ENCODE measurements at regions not wholly inside any gene's neighbourhood (a gene's known extent, or its start where the extent isn't known, plus 50 kb on each side); places are given as distances from the start of the nearest gene placed in this dataset.

GRCh38 chr21:38599381-38599975, 101.2 kb upstream of the ERG start:
- no peak for DNase-seq
- ATAC-seq = no peak
- peaks cover 5% of the 10 kb centered on the region for H3K27me3 Mint-ChIP-seq
- H3K36me3 Mint-ChIP-seq (ENCODE audit: low read depth) = no peaks in the 10 kb centered on the region
- H3K27ac Mint-ChIP-seq = no peak overlapping the region
- no peaks in the 10 kb centered on the region for H3K9me3 Mint-ChIP-seq
- no peak overlapping the region for H3K4me3 Mint-ChIP-seq
- no peaks in the 10 kb centered on the region for H3K4me1 Mint-ChIP-seq

DNA sequence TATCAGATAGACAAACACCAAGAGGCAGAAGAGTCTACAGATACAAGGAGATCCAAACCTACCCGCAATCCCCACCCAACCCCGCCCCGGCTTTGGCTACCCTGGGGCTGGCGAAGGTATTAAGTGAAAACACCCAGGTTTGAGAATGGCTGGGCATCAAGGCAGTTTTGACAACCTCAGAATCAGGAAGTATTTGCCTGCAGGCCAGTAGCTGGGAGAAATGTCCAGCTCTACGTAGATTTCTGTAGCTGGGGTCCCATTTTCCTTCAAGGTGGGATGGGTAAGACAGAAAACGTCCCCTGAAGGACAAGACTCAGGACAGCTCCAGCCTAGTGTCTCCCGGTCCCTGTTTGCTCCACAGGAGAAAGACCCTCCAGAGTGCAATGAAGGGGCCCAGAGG, 101.8 kb upstream of the ERG start:
- no peak overlapping the region for H3K4me3 Mint-ChIP-seq
- H3K4me1 Mint-ChIP-seq = no peaks in the 10 kb centered on the region
- H3K27ac Mint-ChIP-seq = no peak overlapping the region
- ATAC-seq = no peak
- no peak for DNase-seq
- H3K9me3 Mint-ChIP-seq = no peaks in the 10 kb centered on the region
- peaks cover 3% of the 10 kb centered on the region for H3K27me3 Mint-ChIP-seq
- no peaks in the 10 kb centered on the region for H3K36me3 Mint-ChIP-seq (ENCODE audit: low read depth)

DNA sequence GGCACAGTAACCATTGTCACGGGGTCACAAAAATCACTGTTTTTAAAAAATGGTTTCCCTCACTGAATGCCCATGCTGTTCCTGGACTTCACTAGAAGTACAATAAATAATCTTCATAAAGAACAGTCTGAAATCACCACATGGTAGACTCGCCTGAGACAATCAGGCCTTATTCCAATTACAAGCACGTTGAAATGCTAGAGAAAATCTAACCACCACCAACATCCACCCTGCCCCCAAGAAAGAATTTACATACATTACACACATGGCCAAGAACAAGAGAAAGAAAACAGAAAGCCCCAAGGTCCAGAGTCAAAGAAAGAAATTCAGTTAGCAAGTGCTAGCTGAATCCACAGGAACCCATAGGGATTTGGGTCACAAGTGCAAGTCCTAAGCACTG, 107.0 kb upstream of the ERG start:
- Mint-ChIP-seq H3K4me3 (no peak overlapping the region), H3K27me3 (no peaks in the 10 kb centered on the region), H3K36me3 (ENCODE audit: low read depth) (no peaks in the 10 kb centered on the region), H3K4me1 (no peaks in the 10 kb centered on the region), H3K9me3 (no peaks in the 10 kb centered on the region), H3K27ac (no peak overlapping the region)
- DNase-seq (no peak), ATAC-seq (no peak)

DNA sequence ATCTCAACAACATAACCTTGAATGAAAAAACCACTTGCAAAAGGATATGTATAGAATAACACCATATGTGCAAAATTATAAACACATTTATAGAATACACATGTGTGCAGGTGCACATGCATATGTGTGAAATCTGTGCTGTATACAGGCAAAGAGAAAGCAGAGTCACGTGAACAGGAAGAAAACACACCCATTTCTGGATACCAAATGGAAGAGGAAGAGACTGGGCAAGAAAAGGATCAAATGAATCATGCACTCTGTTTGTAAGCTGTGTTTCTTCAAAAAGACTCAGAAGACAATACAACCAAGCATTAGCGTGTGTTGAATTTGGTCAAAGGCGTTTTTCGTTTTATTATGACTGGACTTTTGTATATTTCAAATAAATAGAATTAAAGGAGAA, 111.3 kb upstream of the ERG start:
- H3K27me3 Mint-ChIP-seq = peaks cover 5% of the 10 kb centered on the region
- no peak for ATAC-seq

DNA sequence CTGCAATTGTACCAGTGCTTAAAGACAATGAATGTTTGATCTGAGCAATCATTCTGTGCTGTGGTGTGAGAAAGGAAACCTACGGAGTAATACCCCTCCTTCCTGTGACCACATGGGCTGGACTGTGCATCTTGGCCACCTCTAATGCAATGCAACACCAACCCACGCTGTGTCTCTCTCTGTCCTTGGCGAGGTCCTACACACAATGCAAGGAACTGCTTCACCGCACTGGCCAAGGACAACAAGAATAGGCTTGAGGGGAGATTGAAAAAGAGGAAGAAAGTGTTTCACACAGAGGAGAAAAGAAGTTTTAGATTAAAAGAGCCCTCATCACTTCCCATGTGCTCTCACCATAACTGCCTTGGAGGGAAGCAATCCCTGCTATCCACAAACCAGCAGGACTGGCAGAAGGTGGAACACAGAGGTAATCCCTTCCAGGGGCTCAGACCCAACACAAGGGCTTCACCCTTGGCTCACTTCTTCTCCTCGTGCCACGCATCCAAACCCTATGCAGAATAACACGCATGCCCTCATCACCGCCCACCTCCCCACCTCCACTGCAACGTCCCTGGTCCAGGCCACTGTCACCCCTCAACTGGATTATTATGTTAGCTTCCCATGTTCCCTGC, 112.5 kb upstream of the ERG start:
- Mint-ChIP-seq H3K36me3 (ENCODE audit: low read depth) (no peaks in the 10 kb centered on the region), H3K9me3 (no peaks in the 10 kb centered on the region), H3K4me1 (no peaks in the 10 kb centered on the region), H3K27me3 (peaks cover 5% of the 10 kb centered on the region), H3K27ac (no peak overlapping the region), H3K4me3 (no peak overlapping the region)
- no peak for ATAC-seq
- DNase-seq = no peak

More for the DNA sequence above, 111.3 kb upstream of the ERG start:
- Mint-ChIP-seq H3K4me3 (no peak overlapping the region), H3K4me1 (no peaks in the 10 kb centered on the region), H3K27ac (no peak overlapping the region), H3K9me3 (no peaks in the 10 kb centered on the region), H3K36me3 (ENCODE audit: low read depth) (no peaks in the 10 kb centered on the region)
- DNase-seq = no peak

- H3K27me3 Mint-ChIP-seq = peaks cover 5% of the 10 kb centered on the region
- no peaks in the 10 kb centered on the region for H3K36me3 Mint-ChIP-seq (ENCODE audit: low read depth)
- ATAC-seq = no peak
- H3K27ac Mint-ChIP-seq = no peak overlapping the region
- H3K4me1 Mint-ChIP-seq = no peaks in the 10 kb centered on the region
- no peak overlapping the region for H3K4me3 Mint-ChIP-seq
- DNase-seq = no peak
- no peaks in the 10 kb centered on the region for H3K9me3 Mint-ChIP-seq
Observed at GRCh38 chr21:38611277-38611676, 113.0 kb upstream of the ERG start.

DNA sequence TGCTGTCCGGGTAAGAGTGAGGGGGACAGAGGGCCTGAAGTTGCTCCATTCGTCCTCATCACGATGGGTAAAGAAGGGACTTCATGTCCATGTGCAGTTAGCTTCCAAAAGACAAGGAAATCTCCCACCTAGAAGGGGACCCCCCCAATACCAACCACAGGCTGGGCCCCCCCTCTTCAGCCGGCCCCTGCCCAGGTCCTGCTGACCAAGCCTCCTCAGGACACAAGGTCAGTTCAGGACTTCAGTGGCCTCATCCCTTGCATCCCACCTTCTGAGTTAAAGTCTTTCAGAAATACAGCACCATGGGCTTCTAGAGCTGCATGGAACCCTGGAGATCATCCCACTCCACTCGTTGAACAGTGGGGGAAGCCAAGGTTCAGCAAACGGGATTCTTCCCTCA, 115.4 kb upstream of the ERG start:
- no peak for DNase-seq
- H3K27ac Mint-ChIP-seq = no peak overlapping the region
- no peaks in the 10 kb centered on the region for H3K9me3 Mint-ChIP-seq
- peaks cover 5% of the 10 kb centered on the region for H3K27me3 Mint-ChIP-seq
- no peaks in the 10 kb centered on the region for H3K4me1 Mint-ChIP-seq
- H3K36me3 Mint-ChIP-seq (ENCODE audit: low read depth) = no peaks in the 10 kb centered on the region
- ATAC-seq = no peak
- H3K4me3 Mint-ChIP-seq = no peak overlapping the region

- Mint-ChIP-seq H3K4me1 (no peaks in the 10 kb centered on the region), H3K4me3 (no peak overlapping the region), H3K27me3 (peaks cover 5% of the 10 kb centered on the region), H3K36me3 (ENCODE audit: low read depth) (no peaks in the 10 kb centered on the region), H3K9me3 (no peaks in the 10 kb centered on the region), H3K27ac (no peak overlapping the region)
- ATAC-seq = no peak
- DNase-seq = no peak
Observed at GRCh38 chr21:38614558-38614957, 116.3 kb upstream of the ERG start.

DNA sequence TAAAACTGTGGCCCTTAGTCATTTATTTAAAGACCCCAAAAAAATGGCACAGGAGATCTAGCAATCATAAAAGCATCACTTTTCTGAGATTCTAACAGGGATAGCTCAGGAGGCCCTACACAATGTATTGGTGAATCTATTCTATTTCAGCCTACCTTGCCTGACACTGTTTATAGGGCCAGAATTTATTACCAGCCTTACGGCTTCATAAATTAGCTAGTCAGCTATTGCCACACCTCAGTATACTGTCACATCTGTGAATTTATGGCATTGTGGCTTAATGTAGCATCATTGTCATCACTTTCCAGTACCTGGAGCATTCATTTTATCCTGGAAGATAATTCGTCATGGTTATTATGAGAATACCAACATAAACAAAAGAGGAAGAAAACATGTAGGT, 121.2 kb upstream of the ERG start:
- Mint-ChIP-seq H3K27ac (no peak overlapping the region), H3K4me1 (no peaks in the 10 kb centered on the region)

DNA sequence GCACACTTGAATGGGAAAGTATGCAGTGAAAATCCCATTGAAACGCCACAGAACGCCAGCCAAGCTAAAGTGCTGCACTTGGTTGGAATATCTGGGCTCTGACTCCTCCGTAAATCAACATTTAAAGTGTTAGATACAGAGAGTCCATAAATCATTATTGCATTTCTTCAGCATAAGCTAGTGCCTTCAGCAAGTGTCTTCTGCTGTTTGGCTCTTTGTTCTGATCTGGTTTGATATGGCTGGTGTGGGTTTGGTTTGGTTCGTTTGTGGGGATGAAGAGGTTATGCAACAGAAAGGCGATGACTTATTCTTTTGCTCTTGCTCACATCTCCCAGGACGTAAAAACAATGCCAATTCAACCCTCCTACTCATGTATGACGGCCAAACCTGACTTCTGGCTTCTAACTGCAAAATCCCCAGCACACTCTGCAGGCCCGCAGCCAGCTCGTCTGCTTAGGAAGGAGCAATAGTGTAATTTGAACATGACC, 121.8 kb upstream of the ERG start:
- Mint-ChIP-seq H3K4me1 (no peaks in the 10 kb centered on the region), H3K9me3 (no peaks in the 10 kb centered on the region), H3K27me3 (no peaks in the 10 kb centered on the region), H3K27ac (no peak overlapping the region), H3K36me3 (ENCODE audit: low read depth) (no peaks in the 10 kb centered on the region), H3K4me3 (no peak overlapping the region)
- DNase-seq (no peak), ATAC-seq (no peak)

More for the DNA sequence above, 121.2 kb upstream of the ERG start:
- Mint-ChIP-seq H3K36me3 (ENCODE audit: low read depth) (no peaks in the 10 kb centered on the region), H3K4me3 (no peak overlapping the region), H3K27me3 (peaks cover under 1% of the 10 kb centered on the region), H3K9me3 (no peaks in the 10 kb centered on the region)
- ATAC-seq = no peak
- no peak for DNase-seq

DNA sequence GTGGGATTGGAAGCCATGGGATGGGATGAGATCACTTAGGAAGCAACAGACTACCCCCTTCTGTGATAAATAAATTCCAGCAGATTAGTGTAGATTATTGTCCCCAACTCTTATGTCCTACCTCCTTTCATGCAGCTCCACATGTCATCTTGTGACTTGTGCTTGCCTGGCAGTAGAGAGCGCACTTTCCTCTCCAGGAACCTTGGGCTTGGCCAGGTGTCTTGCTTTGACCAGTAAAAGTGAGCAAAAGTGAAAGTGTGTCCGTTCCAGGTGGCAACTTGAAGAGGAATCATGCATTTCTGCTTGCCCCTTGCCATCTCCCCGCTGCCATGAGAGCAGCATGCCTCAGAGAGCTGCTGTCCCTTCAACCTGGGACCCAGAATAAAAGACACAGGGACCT, 122.9 kb upstream of the ERG start:
- ATAC-seq (no peak), DNase-seq (no peak)
- Mint-ChIP-seq H3K9me3 (no peaks in the 10 kb centered on the region), H3K36me3 (ENCODE audit: low read depth) (no peaks in the 10 kb centered on the region), H3K27me3 (no peaks in the 10 kb centered on the region), H3K27ac (no peak overlapping the region), H3K4me3 (no peak overlapping the region), H3K4me1 (no peaks in the 10 kb centered on the region)

- ATAC-seq = no peak
- Mint-ChIP-seq H3K27me3 (no peaks in the 10 kb centered on the region), H3K4me1 (no peaks in the 10 kb centered on the region), H3K36me3 (ENCODE audit: low read depth) (no peaks in the 10 kb centered on the region), H3K27ac (no peak overlapping the region), H3K4me3 (no peak overlapping the region), H3K9me3 (no peaks in the 10 kb centered on the region)
- no peak for DNase-seq
Observed at GRCh38 chr21:38622081-38622826, 124.0 kb upstream of the ERG start.

GRCh38 chr21:38622827-38623209, 124.5 kb upstream of the ERG start:
- Mint-ChIP-seq H3K27ac (no peak overlapping the region), H3K4me1 (no peaks in the 10 kb centered on the region), H3K4me3 (no peak overlapping the region), H3K9me3 (no peaks in the 10 kb centered on the region), H3K27me3 (no peaks in the 10 kb centered on the region), H3K36me3 (ENCODE audit: low read depth) (no peaks in the 10 kb centered on the region)
- ATAC-seq (no peak), DNase-seq (no peak)

GRCh38 chr21:38623552-38623951, 125.3 kb upstream of the ERG start:
- Mint-ChIP-seq H3K27me3 (peaks cover 5% of the 10 kb centered on the region), H3K4me3 (no peak overlapping the region), H3K9me3 (no peaks in the 10 kb centered on the region), H3K27ac (no peak overlapping the region), H3K36me3 (ENCODE audit: low read depth) (no peaks in the 10 kb centered on the region), H3K4me1 (no peaks in the 10 kb centered on the region)
- ATAC-seq = no peak
- no peak for DNase-seq

- no peak overlapping the region for H3K4me3 Mint-ChIP-seq
- H3K27me3 Mint-ChIP-seq = peaks cover 7% of the 10 kb centered on the region
- peaks cover 5% of the 10 kb centered on the region for H3K9me3 Mint-ChIP-seq
- DNase-seq (no peak), ATAC-seq (no peak)
- H3K27ac Mint-ChIP-seq = no peak overlapping the region
- H3K4me1 Mint-ChIP-seq = no peaks in the 10 kb centered on the region
- no peaks in the 10 kb centered on the region for H3K36me3 Mint-ChIP-seq (ENCODE audit: low read depth)
Observed at GRCh38 chr21:38625000-38625399, 126.7 kb upstream of the ERG start.
